GM19023 (cell line): ENCODE measurements at regions not wholly inside any gene's neighbourhood (a gene's known extent, or its start where the extent isn't known, plus 50 kb on each side); places are given as distances from the start of the nearest gene placed in this dataset.

Source experiments
- ATAC-seq: cut with Tn5 transposase; IDR thresholded peaks from one replicate; pipeline ENCODE4 v1.9.1; 2021; ENCODE audit warnings: mild to moderate bottlenecking, moderate library complexity; ENCODE audit not compliant: unreplicated experiment

DNA sequence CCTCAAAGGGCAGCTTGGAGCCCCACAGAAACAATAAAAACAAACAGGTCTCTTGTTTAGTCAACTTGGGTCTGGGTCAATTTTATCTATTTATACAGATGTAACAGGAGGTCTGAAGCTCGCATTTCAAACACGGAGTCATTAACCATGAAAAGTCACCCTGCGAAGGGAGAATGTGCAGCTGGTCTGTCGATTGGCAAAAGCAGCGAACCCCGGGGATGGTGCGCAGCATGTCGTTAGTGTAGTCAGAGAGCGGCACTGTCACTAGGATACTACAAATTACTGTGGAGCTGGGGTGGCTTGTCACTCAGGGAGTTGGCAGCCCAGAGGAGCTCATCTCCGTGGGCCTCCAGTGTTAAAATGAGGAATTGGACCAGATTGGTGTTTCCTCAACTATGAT, 190.4 kb upstream of the ARG1 start:
- no peak for ATAC-seq

DNA sequence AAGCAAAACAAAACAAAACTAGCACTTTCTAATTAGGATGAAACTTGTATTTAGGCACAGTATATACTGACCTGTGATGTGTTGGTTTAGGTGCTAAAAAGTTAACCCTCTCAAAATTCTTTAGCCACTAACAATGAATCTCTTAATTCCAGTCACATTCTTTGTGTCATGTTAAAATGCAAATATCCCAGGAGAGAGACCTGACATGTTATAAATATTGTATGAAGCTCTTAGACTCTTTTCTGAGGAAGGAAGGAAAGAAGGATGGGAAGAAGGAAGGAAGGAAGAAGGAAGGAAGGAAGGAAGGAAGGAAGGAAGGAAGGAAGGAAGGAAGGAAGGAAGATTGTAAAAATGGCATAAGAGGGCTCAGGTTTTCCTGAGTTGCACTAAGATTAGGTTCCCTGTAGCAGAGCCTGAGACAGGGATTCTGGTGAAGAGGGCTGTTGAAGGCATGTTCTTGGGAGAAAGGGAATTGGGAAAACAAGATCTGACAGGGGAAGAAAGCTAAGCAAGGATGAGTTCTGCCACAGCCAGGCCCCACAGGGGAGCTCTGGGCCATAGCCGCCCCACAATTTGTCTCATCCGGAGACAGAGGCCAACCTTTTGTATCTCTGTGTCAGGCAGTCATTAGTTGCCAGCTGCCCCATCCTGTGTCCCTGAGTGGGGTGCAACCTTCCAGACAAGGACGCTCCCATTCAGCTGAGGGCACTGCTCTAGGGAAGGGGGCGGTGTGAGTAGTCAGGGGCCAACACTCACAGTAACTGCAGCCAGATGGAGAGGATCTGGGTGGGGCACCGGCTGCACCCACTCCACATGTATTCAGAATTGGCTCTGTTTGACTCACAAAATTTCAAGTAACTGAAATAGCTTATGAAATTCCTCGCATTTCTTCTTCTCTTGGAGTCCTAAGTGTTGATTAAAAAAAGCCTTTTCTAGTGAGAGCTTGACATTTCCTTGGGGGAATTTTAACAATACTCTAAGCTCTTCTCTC, 189.3 kb upstream of the ARG1 start:
- no peak for ATAC-seq

GRCh38 chr6:131387562-131388447, 185.2 kb upstream of the ARG1 start:
- ATAC-seq, result no peak

DNA sequence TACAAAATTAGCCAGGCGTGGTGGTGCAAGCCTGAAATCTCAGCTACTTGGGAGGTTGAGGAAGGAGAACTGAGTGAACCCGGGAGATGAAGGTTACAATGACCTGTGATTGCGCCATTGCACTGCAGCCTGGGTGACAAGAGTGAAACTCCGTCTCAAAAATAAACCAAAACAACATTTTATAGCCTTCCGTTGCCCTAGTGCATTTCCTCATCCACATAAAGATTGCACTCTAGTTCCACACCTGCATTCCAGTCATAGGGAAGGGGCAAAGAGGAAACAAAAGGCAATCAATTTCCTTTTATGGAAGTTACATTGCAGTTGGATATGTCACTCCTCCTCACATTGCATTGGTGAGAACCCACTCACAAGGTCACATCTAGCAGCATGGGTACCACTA, 182.7 kb upstream of the ARG1 start:
- no peak for ATAC-seq

DNA sequence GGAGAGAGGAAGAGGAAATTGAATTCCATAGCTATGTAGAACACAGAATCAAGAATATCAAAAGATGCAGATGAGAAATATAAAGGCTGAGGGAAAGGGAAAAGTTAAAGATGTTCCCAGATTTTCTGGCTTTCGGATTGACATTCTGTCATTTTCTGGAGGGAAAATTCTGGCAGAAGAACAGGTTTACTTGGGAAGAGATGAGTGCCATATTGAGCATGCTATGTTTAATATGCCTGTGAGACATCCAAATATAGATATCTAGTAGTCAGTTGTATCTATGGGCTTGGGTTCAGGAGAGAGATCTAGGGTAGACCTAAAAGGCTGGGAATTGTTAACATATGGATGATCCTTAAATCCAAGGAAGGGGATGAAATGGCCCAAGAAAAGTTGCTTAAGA, 181.9 kb upstream of the ARG1 start:
- ATAC-seq, result no peak

DNA sequence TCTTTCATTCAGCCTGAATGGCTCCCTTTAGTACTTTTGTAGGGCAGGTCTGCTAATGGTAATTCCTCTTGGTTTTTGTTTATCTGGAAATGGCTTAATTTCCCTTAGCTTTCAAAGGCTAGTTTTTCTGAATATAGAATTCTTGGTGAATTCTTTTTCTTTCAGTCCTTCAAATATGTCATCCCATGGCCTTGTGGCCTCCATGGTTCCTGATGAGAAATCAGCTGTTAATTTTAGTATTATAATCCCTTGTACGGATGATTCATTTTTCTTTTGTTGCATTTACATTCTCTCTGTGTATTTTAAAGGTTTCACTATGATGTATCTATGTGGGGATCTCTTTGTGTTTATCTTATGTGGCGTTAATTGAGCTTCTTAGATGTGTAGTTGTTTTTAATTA, 179.6 kb upstream of the ARG1 start:
- ATAC-seq, result no peak

- ATAC-seq, result no peak
Observed at GRCh38 chr6:131394768-131395432, 178.1 kb upstream of the ARG1 start.

- no peak for ATAC-seq
Observed at GRCh38 chr6:131398176-131398575, 174.8 kb upstream of the ARG1 start.

GRCh38 chr6:131399433-131399832, 173.6 kb upstream of the ARG1 start:
- no peak for ATAC-seq

DNA sequence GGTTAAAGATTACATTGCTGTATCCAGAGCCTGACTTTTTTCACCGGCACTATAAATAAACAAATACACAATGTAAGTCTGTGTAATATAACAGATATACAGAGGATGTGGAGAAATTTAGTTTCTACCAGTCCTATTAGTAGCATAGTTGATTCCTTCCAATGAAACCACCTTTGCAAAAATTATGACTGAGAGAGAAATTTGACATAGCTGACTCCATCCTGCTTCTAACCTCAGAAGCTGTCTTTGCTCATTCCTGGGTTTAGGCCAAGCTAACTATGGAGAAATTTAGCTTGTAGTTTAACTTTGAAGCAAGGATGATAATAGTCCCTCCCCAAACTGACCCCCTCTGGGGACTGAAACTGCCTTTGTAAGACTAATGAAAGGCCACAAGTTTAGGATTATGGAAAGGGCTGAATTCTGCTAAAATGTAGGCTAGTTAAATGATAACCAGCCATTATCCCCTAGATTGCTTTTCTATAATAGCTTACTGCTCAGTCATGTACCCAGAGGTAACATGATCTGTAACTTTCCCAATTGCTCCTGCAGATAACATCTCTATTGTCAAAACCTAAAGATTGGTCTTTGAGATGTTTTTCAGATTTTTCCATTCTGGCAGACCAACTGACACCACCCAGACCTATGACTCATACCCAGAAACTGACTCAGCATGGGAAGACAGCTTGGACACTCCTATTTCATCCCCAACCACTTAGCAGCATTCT, 172.8 kb upstream of the ARG1 start:
- no peak for ATAC-seq

GRCh38 chr6:131400779-131401496, 172.1 kb upstream of the ARG1 start:
- ATAC-seq, result no peak

DNA sequence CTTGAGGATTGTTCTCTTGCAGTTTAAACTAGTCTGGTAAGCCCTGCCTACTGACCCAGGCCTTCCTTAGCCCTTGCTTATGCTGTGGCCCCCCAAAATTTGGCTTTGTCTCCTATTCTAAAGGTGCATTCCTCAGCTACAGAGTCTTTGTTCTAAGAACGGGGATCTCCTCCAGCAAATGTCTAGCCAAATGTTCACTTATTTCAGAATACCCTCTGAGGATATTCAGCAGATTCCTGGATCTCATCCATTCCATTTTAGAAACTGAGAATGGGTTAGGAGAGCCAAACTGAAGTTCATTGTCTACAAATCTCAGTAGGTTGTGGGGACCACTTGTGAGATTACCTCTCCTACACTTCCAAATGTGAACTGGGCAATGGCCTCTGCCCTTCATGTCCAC, 164.2 kb upstream of the ARG1 start:
- no peak for ATAC-seq

- ATAC-seq, result no peak
Observed at GRCh38 chr6:131410785-131411184, 162.2 kb upstream of the ARG1 start.

- no peak for ATAC-seq
Observed at GRCh38 chr6:131412960-131413830, 159.8 kb upstream of the ARG1 start.

DNA sequence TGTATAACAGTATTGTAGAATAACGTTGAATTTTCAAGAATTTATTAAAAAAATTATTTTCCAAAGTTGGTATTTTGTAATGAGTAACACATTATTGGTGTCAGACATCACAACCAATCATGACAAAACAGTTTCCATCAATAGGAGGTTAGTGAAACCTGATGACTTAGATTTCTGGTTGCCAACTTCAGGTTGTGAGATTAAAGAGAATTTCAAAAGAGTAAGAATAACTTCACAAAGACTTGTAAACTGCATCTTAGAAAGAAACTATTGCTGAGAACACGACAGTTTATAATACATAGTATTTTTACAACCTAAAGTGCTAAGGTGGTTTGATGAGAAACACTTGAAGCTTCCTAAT, 159.2 kb upstream of the ARG1 start:
- ATAC-seq, result no peak

- no peak for ATAC-seq
Observed at GRCh38 chr6:131414956-131415355, 158.1 kb upstream of the ARG1 start.

GRCh38 chr6:131418441-131418840, 154.6 kb upstream of the ARG1 start:
- no peak for ATAC-seq

GRCh38 chr6:131419702-131420101, 153.3 kb upstream of the ARG1 start:
- no peak for ATAC-seq

- no peak for ATAC-seq
Observed at GRCh38 chr6:131424016-131424415, 149.0 kb upstream of the ARG1 start.
